Gastroesophageal sphincter (tissue), 3 donors: ENCODE measurements at regions not wholly inside any gene's neighbourhood (a gene's known extent, or its start where the extent isn't known, plus 50 kb on each side); places are given as distances from the start of the nearest gene placed in this dataset.

Experiments used
- POLR2A ChIP-seq, 2 donors: fragments of 450-650 bp; IDR thresholded peaks; one replicate each; pipeline ENCODE4 v1.6.1; 2017; ENCODE audit warnings: antibody characterized with exemption in 2 of 2, mild to moderate bottlenecking in 2 of 2, moderate library complexity in 1 of 2
- POLR2AphosphoS5 ChIP-seq: sonication (generic); formaldehyde crosslinking; IDR thresholded peaks from one replicate; pipeline ENCODE4 v1.6.1; 2017; ENCODE audit warnings: antibody characterized with exemption
- TF ChIP-seq, protein P1 (sequence below), 4 experiments: fragments of 200-600 bp in 2 of 4; fragments of 450-650 bp in 2 of 4; sonication (generic) in 1 of 4; IDR thresholded peaks; one replicate each; pipeline ENCODE4 v1.5.1; 2017 to 2019; ENCODE audit warnings: antibody characterized with exemption in 4 of 4, mild to moderate bottlenecking in 2 of 4, moderate library complexity in 2 of 4

DNA sequence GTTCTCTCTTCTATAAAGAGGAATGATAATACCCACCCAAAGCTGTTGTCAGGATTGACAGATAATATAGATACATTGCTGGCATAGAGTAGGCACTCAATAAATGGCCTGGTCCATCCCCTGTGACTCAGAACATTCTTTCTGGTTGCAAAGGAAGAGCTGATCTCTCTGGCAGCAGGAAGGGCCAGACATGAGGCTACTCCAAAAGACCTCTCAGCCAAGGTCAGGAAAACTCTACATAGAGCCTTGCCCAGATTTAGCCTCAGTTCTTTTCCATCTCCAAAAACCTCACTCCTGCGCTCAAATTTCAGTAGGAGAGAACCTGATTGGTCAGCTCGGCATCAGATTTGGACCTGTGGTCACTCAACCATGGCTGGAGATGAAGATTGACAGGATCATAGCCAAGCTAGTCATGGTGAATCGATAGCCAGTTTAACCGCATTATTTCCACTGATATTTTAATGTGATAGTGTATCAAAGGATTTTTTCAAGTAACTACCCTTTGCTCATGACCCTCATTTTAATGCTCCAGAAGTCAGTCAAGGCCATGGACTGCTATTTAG, 319.6 kb downstream of the DRD1 start:
- TF ChIP-seq, protein P1, sequence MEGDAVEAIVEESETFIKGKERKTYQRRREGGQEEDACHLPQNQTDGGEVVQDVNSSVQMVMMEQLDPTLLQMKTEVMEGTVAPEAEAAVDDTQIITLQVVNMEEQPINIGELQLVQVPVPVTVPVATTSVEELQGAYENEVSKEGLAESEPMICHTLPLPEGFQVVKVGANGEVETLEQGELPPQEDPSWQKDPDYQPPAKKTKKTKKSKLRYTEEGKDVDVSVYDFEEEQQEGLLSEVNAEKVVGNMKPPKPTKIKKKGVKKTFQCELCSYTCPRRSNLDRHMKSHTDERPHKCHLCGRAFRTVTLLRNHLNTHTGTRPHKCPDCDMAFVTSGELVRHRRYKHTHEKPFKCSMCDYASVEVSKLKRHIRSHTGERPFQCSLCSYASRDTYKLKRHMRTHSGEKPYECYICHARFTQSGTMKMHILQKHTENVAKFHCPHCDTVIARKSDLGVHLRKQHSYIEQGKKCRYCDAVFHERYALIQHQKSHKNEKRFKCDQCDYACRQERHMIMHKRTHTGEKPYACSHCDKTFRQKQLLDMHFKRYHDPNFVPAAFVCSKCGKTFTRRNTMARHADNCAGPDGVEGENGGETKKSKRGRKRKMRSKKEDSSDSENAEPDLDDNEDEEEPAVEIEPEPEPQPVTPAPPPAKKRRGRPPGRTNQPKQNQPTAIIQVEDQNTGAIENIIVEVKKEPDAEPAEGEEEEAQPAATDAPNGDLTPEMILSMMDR (IDR thresholded peaks at IDR 0.05): no peak
- TF ChIP-seq POLR2A (IDR thresholded peaks at IDR 0.05) (no peak), POLR2AphosphoS5 (no peak)
